GM12878 (cell line): ENCODE measurements at regions not wholly inside any gene's neighbourhood (a gene's known extent, or its start where the extent isn't known, plus 50 kb on each side); places are given as distances from the start of the nearest gene placed in this dataset.

Experiments
- ATAC-seq: fragments of 200-7000 bp; cut with Tn5 transposase; 3 replicates; pipeline ENCODE4 v1.9.1; 2020; ENCODE audit warnings: mild to moderate bottlenecking, moderate library complexity
- BruUV-seq: library from RNA; stranded (reverse); fragments of 400-500 nt; replicated peaks from 2 replicates; lab custom pipeline; 2021; lab: Mats Ljungman, UMichigan
- CTCF ChIA-PET: fragments of 300-600 bp; sonication (Branson Sonifier 250); formaldehyde crosslinking; extraction: SDS; loops from one replicate; lab custom pipeline; 2021; ENCODE audit warnings: inconsistent platforms; lab: Yijun Ruan, JAX
- POLR2A ChIA-PET: fragments of 350-600 bp; formaldehyde crosslinking; extraction: SDS; loops from one replicate; lab custom pipeline; 2021; ENCODE audit warnings: inconsistent platforms; lab: Charles Lee
- RAD21 ChIA-PET: fragments of 300-600 bp; sonication (Branson Sonifier 250); formaldehyde crosslinking; loops from one replicate; lab custom pipeline; 2023; ENCODE audit warnings: antibody characterized with exemption; ENCODE audit not compliant: unreplicated experiment; lab: Charles Lee
- SMC1A ChIA-PET: fragments of 300-600 bp; sonication (Branson Sonifier 250); formaldehyde crosslinking; loops from one replicate; lab custom pipeline; 2023; ENCODE audit not compliant: unreplicated experiment, uncharacterized antibody; lab: Charles Lee
- DNase-seq: peaks from one replicate; pipeline ENCODE4 v3.0.0-alpha.2; 2011; ENCODE audit warnings: low read depth, low spot score
- FAIRE-seq: peaks from 3 replicates; lab custom pipeline; 2011; peaks lifted over from hg19 to GRCh38; lab: Jason Lieb, UNC
- H2AFZ ChIP-seq: 2 replicates; pipeline ENCODE4 v1.6.0; 2011; ENCODE audit warnings: low read depth, low read length, control low read depth; ENCODE audit not compliant: control insufficient read depth
- H3K27ac ChIP-seq: 2 replicates; pipeline ENCODE4 v1.5.1; 2011; ENCODE audit warnings: control low read depth; ENCODE audit not compliant: control insufficient read depth, insufficient read depth
- H3K27me3 ChIP-seq, 2 experiments: replicated peaks in 1 of 2; 2 replicates each; pipeline versions ENCODE4 v1.6.0 to v1.6.1; 2011; ENCODE audit warnings: low read length in 1 of 2; ENCODE audit not compliant: control insufficient read depth in 2 of 2, insufficient read depth in 2 of 2
- H3K36me3 ChIP-seq, 2 experiments: 2 replicates each; pipeline ENCODE4 v1.5.1; 2011; ENCODE audit warnings: low read length in 1 of 2; ENCODE audit not compliant: control insufficient read depth in 2 of 2, insufficient read depth in 2 of 2
- H3K4me1 ChIP-seq: 2 replicates; pipeline ENCODE4 v1.6.1; 2011; ENCODE audit warnings: mild to moderate bottlenecking, low read length, moderate library complexity, mixed read lengths; ENCODE audit not compliant: control insufficient read depth, insufficient read depth
- H3K4me2 ChIP-seq: 2 replicates; pipeline ENCODE4 v1.6.0; 2011; ENCODE audit warnings: control low read depth; ENCODE audit not compliant: control insufficient read depth, insufficient read depth
- H3K4me3 ChIP-seq: fragments of 200-600 bp; sonication (generic); 2 replicates; pipeline ENCODE4 v1.5.1; 2016
- H3K79me2 ChIP-seq: 2 replicates; pipeline ENCODE4 v1.6.0; 2011; ENCODE audit warnings: low read length; ENCODE audit not compliant: control insufficient read depth, insufficient read depth
- H3K9ac ChIP-seq: 2 replicates; pipeline ENCODE4 v1.8.0; 2011; ENCODE audit warnings: low read length, control low read depth, mixed read lengths; ENCODE audit not compliant: control insufficient read depth, insufficient read depth
- H3K9me3 ChIP-seq: replicated peaks from 3 replicates; pipeline ENCODE4 v1.5.1; 2011; ENCODE audit warnings: mild to moderate bottlenecking, low read length; ENCODE audit not compliant: control insufficient read depth, insufficient read depth
- H4K20me1 ChIP-seq: 2 replicates; pipeline ENCODE4 v1.6.0; 2011; ENCODE audit not compliant: control insufficient read depth, insufficient read depth
- BACH1 ChIP-seq: fragments of 450-650 bp; IDR thresholded peaks from 2 replicates; pipeline ENCODE4 v1.6.1; 2017; ENCODE audit warnings: mild to moderate bottlenecking, borderline replicate concordance
- CHD1 ChIP-seq: IDR thresholded peaks from 2 replicates; pipeline ENCODE4 v1.6.1; 2012; ENCODE audit warnings: low read depth, low read length, improper control_type of control experiment
- E2F8 ChIP-seq: fragments of 450-650 bp; IDR thresholded peaks from 2 replicates; pipeline ENCODE4 v1.6.1; 2018; ENCODE audit warnings: mild to moderate bottlenecking, low read depth, moderate library complexity; ENCODE audit not compliant: partially characterized antibody
- ETV6 ChIP-seq, 2 experiments: fragments of 450-650 bp in 1 of 2; IDR thresholded peaks in 1 of 2; conservative IDR thresholded peaks in 1 of 2; 2 replicates each; pipeline ENCODE4 v1.6.1; 2014; ENCODE audit warnings: antibody characterized with exemption in 1 of 2, borderline replicate concordance in 1 of 2, low read depth in 1 of 2, mild to moderate bottlenecking in 1 of 2, moderate library complexity in 1 of 2
- FOXK2 ChIP-seq: fragments of 450-650 bp; IDR thresholded peaks from 2 replicates; pipeline ENCODE4 v1.6.1; 2017; ENCODE audit warnings: mild to moderate bottlenecking, moderate library complexity
- HDAC6 ChIP-seq: fragments of 200-600 bp; sonication (generic); IDR thresholded peaks from one replicate; pipeline ENCODE4 v1.8.0; 2017; ENCODE audit warnings: antibody characterized with exemption; ENCODE audit not compliant: unreplicated experiment
- IRF4 ChIP-seq: IDR thresholded peaks from 2 replicates; pipeline ENCODE4 v1.6.1; 2011; ENCODE audit warnings: low read depth, low read length
- NR2C2 ChIP-seq: IDR thresholded peaks from 2 replicates; pipeline ENCODE4 v1.6.1; 2011; ENCODE audit warnings: borderline replicate concordance, low read depth; ENCODE audit not compliant: control insufficient read depth, insufficient read length
- SPI1 ChIP-seq: IDR thresholded peaks from 2 replicates; pipeline ENCODE4 v1.6.1; 2011; ENCODE audit warnings: low read depth, mild to moderate bottlenecking, low read length, moderate library complexity, borderline replicate concordance; ENCODE audit not compliant: insufficient read depth
- WGBS: methylation state at CpG from one replicate; pipeline ENCODE4 v1.1.6; 2016; ENCODE audit warnings: low lambda C conversion rate; ENCODE audit not compliant: insufficient replicate concordance, insufficient coverage; ENCODE audit errors: missing lambda C conversion rate; 5-methylcytosine and 5-hydroxymethylcytosine counted together
- in situ Hi-C: fragments of 300-500 bp; cut with MboI; formaldehyde crosslinking; loops from 9 replicates; pipeline ENCODE4 v1.14.3; 2018; ENCODE audit warnings: mixed read lengths
- intact Hi-C: fragments of 100-400 bp; cut with micrococcal nuclease; formaldehyde crosslinking; loops from one replicate; pipeline ENCODE4 v1.14.2; 2022; ENCODE audit not compliant: unreplicated experiment

DNA sequence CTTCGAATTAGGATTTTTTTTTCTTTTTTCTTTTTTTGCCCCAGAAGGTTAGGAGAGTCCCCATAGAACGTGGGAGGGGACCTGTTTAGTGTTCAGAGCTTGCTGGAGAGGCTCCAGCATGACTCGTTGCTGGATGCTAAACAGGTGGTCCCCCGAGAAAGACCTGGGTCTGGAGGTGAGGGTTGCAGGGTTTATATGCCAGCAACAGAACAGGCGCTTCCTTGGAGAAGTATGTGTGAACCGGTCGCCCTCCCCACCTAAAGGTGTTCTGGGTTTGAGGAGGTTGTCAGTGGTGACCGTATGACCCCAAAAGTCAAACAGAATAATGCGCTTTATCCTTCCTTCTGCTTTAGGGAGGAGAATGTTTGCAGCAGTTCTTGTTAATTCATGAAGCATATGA lies 52.1 kb upstream of the SHOX start:
- POLR2A ChIA-PET, result no interaction called here
- H3K27me3 ChIP-seq, result no peaks in the 10 kb centered on the region

More for the DNA sequence above, 52.1 kb upstream of the SHOX start:
- ChIA-PET CTCF (no interaction called here), SMC1A (no interaction called here), RAD21 (no interaction called here)
- no peaks in the 10 kb centered on the region for H3K36me3 ChIP-seq
- H3K4me1 ChIP-seq, result no peaks in the 10 kb centered on the region
- DNase-seq, result no peak
- TF ChIP-seq ETV6 (conservative IDR thresholded peaks at IDR 0.05 in 1 of 2, IDR thresholded peaks at IDR 0.05 in 1 of 2; ENCODE audit: borderline replicate concordance in 1 of 2, low read depth in 1 of 2) (no peak), HDAC6 (no peak), BACH1 (no peak), SPI1 (no peak), CHD1 (no peak), IRF4 (no peak), FOXK2 (no peak), E2F8 (no peak), NR2C2 (no peak)
- ATAC-seq, result no peak
- WGBS, result 19% methylated on average over 9 of the region's 9 CpGs
- no TSS peak for BruUV-seq
- H3K4me3 ChIP-seq, result no peak overlapping the region
- H3K9me3 ChIP-seq, result no peaks in the 10 kb centered on the region
- H3K9ac ChIP-seq, result no peak overlapping the region
- no peak overlapping the region for H3K4me2 ChIP-seq
- no peaks in the 10 kb centered on the region for H3K79me2 ChIP-seq
- in situ Hi-C loops (no loop called here), intact Hi-C loops (no loop called here)
- H2AFZ ChIP-seq, result no peak overlapping the region
- FAIRE-seq, result no peak
- H4K20me1 ChIP-seq, result no peaks in the 10 kb centered on the region
- no peak overlapping the region for H3K27ac ChIP-seq
